HG03469 (cell line): ENCODE measurements at regions not wholly inside any gene's neighbourhood (a gene's known extent, or its start where the extent isn't known, plus 50 kb on each side); places are given as distances from the start of the nearest gene placed in this dataset.

Experiments used
- ATAC-seq: cut with Tn5 transposase; IDR thresholded peaks from one replicate; pipeline ENCODE4 v1.9.1; 2021; ENCODE audit warnings: mild to moderate bottlenecking, moderate library complexity, moderate number of reproducible peaks; ENCODE audit not compliant: unreplicated experiment

GRCh38 chr1:25063591-25064416, 133.7 kb upstream of the RUNX3 start:
- ATAC-seq = no peak

DNA sequence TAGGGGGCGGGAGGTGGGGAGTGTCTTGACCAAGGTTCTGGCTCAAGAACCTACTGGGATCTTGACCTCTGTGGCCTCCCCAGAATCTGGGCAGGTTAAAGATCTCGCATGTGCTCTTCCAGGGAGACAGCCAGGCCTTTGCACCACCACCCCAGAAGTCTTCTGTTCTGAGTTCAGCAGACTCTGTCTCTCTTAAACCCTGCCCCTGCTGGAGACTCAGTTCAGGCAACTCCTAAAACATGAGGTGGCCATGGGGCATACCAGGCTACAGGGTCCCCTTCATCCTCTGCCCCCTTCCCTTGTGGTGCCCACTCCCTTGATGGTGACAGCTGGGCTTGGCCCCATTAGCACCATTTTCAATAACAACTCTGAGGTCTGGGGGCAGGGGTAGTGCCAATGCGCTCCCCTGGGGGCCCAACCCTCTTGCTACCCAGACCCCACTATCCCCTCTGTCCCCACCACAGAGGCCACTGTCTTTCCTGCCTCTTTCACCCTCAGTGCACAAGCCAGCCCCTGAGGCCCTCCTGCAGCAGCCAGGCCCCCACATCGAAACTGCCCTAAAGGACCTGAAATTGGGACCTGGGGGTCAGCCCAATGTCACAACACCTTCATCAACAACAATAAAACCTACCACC, 132.7 kb upstream of the RUNX3 start:
- no peak for ATAC-seq

DNA sequence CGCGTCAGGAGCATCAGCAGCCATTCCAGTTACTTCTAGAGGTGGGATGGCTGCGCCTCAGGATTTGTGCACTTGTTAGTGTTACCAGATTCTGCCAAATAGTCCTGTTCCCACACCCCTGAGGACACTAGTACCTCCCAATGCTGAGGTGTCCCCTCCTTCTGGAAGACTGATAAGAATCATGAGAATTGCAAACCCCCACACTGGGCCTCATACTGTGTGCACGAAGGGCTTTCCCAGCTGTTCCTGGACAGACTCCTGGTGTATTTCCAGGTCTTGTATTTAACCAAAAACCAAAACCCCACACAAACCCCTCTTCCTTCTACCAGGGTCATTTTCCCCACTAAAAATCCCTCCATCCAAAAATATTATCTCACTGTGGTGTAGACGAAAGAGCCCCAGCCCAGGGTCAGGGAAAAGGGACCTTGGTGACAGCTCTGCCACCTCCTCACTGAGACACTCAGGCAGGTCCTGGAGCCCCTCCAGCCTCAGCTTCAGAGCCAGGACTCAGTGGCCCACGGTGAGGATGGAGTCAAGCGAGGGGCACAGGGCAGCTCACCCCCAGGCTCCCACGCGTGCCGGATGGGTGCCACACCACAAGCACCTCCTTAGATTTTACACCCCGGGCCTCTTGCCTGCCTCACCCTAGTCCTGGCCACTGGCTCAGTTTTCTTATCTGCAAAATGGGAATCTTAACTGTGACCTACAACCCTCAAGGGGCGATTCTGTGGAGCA, 131.4 kb upstream of the RUNX3 start:
- no peak for ATAC-seq

GRCh38 chr1:25057188-25057587, 127.1 kb upstream of the RUNX3 start:
- ATAC-seq = no peak

DNA sequence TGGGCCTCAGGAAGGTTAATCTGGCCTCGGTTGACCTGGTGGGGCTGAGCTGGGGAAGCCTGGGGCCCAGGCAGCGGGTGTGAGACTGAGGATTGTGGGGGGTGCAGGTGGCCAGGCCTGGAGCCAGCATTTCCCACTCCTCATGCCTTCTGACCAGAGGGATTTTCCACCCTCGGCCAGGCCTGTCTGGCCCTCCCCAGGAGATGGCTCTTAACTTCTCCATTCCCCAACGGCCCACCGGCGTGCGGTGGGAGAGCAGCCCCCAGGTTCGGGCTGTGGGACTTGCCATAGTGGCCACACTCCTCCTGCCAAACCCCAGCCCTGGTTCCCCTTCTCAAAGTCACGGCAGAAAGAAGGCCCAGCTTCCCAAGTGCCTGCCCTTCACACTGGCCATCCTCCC, 126.5 kb upstream of the RUNX3 start:
- ATAC-seq = no peak

DNA sequence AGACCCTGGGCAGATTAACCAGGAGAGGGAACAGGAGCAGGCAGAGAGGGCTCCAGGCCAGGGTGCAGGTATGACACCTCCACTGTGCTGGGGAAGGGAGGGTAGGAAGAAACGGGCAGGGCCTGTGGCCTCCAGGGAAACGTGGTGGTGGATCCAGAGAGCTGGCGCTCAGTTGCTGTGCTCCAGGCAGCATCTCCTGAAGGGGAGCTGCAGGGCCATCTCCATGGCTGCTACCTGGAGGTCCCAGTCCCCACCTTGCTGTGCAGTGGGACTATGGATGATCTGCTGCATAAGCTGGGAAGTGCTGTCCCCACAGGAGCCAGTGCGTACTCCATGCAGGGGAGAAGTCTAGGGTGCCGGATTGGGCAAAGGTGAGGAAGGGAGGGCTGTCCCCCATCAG, 125.9 kb upstream of the RUNX3 start:
- ATAC-seq = no peak

DNA sequence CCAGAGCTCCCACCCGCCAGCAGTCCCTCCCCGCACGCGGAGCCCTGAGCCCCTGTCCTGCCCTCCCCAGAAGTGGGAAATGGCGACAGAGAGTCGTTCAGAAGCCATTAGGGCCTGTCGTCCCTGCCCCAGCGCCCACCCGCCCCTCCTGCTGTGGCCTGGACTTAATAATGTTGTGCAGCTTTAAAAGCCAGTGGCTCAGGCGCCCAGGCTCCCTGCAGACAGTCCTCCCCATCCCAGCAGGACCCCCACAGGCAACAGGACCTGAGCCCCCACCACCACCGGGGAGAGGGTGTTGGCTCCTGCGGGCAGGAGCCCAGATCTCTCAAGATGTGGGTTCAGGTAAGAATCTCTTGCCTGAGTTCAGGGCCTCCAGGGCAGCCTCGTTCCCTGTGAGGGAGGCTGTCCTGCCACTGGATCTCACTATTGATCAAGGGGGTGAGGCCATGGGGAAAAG, 125.3 kb upstream of the RUNX3 start:
- ATAC-seq = no peak

DNA sequence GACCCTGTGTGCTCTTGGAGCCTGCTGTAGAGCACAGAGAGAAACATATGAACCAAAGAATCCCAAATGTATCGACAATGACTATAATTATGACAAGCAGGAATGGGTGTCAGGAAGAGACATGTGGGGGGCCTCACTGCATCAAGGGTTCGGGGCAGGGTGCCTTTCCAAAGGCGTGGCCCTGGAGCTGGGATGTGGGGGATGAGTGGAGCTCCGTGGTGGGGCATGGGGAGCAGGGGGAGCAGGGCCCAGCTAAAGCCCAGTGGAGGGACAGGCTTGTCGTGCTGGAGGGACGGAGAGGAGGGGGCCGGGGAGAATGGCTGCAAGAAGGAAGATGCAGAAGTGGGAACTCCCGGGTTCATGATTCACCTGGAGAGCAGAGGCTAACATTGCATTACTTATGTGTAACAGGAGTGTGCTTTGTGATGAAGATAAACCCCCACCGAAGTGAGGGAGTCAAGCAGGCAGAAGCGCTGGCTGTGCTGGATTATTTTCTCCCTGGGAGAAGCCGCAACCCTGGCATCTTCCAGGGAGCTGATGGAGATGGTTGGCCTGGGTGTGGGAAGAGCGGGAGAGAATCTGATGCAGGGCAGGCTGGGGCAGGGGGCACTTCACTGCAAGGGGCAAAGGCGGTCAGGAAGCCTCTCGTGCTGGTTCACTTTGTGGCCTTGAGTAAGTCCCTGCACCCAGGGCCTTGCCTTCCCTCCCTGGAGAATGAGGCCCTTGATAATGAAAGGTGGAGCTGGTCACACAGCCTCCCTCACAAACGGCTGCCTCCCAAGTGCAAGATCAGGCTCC, 124.6 kb upstream of the RUNX3 start:
- no peak for ATAC-seq

DNA sequence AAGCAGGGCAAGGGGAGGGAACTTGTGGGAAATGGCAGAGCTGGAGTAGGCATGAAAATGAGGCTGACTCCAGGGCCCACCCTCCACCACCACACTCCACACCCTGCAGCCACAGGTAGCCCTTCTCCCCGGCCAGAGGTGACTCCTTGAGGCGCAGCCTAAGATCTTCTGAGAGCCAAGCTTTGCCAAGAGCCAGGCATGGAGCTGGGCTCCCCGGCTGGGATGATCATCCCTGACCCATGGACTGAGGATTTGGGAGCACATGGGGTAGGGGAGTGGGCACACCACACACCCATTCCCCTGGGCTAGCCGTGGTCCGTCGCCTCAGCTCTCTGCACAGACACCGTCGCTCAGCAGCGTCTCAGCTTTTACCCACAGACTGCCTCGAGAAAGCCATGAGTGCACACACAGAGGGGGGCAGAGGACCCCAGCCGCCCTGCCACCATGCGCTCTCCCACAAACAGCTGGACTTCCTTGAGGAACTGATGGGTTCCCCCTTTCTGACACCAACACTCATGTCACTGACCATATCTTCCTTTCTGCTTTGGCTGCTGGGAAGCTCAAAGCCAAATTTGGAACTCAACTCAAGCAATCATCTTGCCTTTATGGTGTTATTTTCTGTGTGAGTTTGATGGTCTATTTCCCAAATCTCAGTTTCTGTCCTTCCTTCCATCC, 123.6 kb upstream of the RUNX3 start:
- ATAC-seq = no peak

DNA sequence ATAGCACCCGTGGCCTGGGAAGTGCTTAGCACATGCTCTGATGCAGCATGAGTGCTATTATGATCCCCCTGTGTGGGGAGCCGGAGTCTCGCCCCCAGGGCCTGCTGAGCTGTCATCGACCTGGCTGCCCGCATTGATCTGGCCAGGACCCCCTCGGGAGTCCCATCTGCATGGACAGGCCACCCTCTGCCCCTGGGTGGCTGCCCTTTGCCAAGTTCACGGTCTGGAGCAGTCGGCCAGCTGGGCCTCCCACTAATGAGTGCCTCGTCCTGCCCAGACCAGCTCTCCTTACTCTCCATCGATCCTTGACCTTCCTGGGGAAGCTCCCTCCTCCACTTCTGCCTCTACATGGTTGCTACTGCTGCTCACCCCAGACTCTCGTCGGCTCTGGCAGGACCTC, 121.8 kb upstream of the RUNX3 start:
- ATAC-seq = no peak

DNA sequence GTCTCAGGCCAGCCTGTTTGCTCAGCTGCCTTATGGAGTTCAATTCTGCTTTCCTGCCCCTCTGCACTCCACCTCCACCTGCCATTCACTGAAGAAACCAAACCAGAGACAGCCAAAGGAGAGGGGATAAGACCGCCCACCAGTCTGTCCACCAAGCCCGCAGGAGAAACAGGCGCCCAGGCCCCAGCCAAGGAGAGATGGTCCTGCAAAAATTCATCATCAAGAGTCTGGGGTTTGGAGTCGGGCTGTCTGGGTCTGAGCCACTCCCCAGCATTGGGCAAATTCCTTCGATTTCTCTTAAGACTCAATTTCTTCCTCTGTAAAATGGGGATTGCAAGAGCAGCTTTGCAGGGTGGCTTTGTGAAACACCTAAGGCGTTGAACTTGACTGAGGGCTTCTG, 121.4 kb upstream of the RUNX3 start:
- no peak for ATAC-seq

GRCh38 chr1:25050165-25050564, 120.1 kb upstream of the RUNX3 start:
- ATAC-seq = no peak

DNA sequence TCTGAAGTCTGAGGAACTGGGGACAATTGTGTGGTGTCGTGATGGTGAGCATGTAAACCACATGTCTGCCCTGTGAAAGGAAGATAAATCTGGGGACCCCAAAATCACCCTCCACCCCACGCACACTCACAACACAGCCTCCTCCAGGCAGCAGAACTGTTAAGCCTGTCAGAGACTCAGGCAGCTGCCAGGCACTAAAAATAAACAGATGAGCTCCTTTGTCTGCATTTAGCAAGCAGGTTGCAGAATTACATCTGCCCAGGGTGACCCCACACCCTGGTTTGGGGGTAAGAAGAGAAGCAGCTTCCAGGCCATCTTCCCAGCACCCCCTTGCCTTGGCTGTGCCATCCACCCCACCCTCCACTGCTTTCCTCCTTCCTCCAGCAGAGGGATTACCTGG, 119.1 kb upstream of the RUNX3 start:
- no peak for ATAC-seq

DNA sequence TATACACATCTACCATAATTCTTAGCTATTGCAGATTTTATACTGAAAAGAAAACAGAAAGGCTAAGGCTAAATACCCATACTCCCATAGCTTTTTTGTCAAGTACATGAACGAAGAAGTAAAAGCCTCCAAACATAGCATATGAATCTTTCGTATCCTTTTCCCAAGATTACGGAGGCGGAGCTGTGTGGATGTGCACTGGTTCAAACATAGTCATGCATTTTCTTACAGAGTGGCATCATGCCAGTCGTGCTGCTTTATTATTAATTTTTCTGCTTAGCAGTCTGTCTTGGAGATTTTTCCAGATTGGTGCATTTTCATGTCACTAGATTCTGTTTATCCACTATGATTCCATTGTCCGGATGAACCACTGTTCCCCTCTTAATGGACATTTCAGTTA, 118.7 kb upstream of the RUNX3 start:
- no peak for ATAC-seq

- no peak for ATAC-seq
Observed at GRCh38 chr1:25047506-25048240, 117.6 kb upstream of the RUNX3 start.

- ATAC-seq = no peak
Observed at GRCh38 chr1:25046194-25046532, 116.1 kb upstream of the RUNX3 start.

- ATAC-seq = no peak
Observed at GRCh38 chr1:25045480-25046193, 115.6 kb upstream of the RUNX3 start.

GRCh38 chr1:25043228-25043580, 113.1 kb upstream of the RUNX3 start:
- ATAC-seq = no peak
